Panc1 (cell line): ENCODE measurements at regions not wholly inside any gene's neighbourhood (a gene's known extent, or its start where the extent isn't known, plus 50 kb on each side); places are given as distances from the start of the nearest gene placed in this dataset.

Experiments used
- ATAC-seq: fragments of 200-7000 bp; cut with Tn5 transposase; 2 replicates; pipeline ENCODE4 v1.9.1; 2020; ENCODE audit warnings: mild to moderate bottlenecking, moderate library complexity
- BruUV-seq: library from RNA; stranded (reverse); fragments of 400-500 nt; replicated peaks from 2 replicates; lab custom pipeline; 2021; lab: Mats Ljungman, UMichigan
- CTCF ChIA-PET: fragments of 300-600 bp; sonication (Branson Sonifier 250); formaldehyde crosslinking; loops from one replicate; lab custom pipeline; 2022; ENCODE audit warnings: antibody characterized with exemption; lab: Charles Lee
- POLR2A ChIA-PET: fragments of 300-600 bp; sonication (Branson Sonifier 250); formaldehyde crosslinking; loops from one replicate; lab custom pipeline; 2022; ENCODE audit warnings: antibody characterized with exemption; lab: Charles Lee
- DNase-seq: peaks from one replicate; pipeline ENCODE4 v3.0.0-alpha.2; 2010; ENCODE audit warnings: low read depth, low spot score
- H3K27ac ChIP-seq: 2 replicates; pipeline ENCODE4 v1.5.1; 2011; ENCODE audit warnings: mild to moderate bottlenecking, low read length, inconsistent platforms
- H3K27me3 ChIP-seq: fragments of 200-500 bp; sonication (Bioruptor generic); 2 replicates; pipeline ENCODE4 v1.6.0; 2014; ENCODE audit warnings: low read length, inconsistent platforms; ENCODE audit not compliant: control insufficient read depth, insufficient read depth
- H3K36me3 ChIP-seq: fragments of 200-500 bp; sonication (Bioruptor generic); 2 replicates; pipeline ENCODE4 v1.5.1; 2014; ENCODE audit warnings: inconsistent platforms, mild to moderate bottlenecking, low read length, moderate library complexity; ENCODE audit not compliant: control insufficient read depth, insufficient read depth
- H3K4me1 ChIP-seq: 2 replicates; pipeline ENCODE4 v1.5.1; 2011; ENCODE audit warnings: inconsistent platforms, mild to moderate bottlenecking, low read length, moderate library complexity; ENCODE audit not compliant: control insufficient read depth, insufficient read depth
- H3K4me3 ChIP-seq, 2 experiments: 2 replicates each; pipeline ENCODE4 v1.5.1; 2011 to 2012; ENCODE audit warnings: low read depth in 2 of 2, low read length in 2 of 2, mild to moderate bottlenecking in 2 of 2, inconsistent platforms in 1 of 2, moderate library complexity in 1 of 2
- H3K9me3 ChIP-seq: fragments of 200-500 bp; sonication (Bioruptor generic); 2 replicates; pipeline ENCODE4 v1.5.1; 2014; ENCODE audit warnings: low read depth, mild to moderate bottlenecking, inconsistent platforms, low read length, moderate library complexity; ENCODE audit not compliant: control insufficient read depth, insufficient read depth
- POLR2AphosphoS5 ChIP-seq: IDR thresholded peaks from 2 replicates; pipeline ENCODE4 v1.6.1; 2012; ENCODE audit warnings: mild to moderate bottlenecking, low read depth, low read length, moderate library complexity
- SIN3A ChIP-seq: IDR thresholded peaks from 2 replicates; pipeline ENCODE4 v1.6.1; 2012; ENCODE audit warnings: low read depth, mild to moderate bottlenecking, low read length, moderate library complexity, borderline replicate concordance; ENCODE audit not compliant: insufficient read depth
- TCF7L2 ChIP-seq: IDR thresholded peaks from 2 replicates; pipeline ENCODE4 v1.6.1; 2011; ENCODE audit warnings: mild to moderate bottlenecking, low read depth, low read length, inconsistent platforms
- in situ Hi-C: cut with HindIII; loops from 2 replicates; pipeline ENCODE4 v1.10.0; 2016; ENCODE audit warnings: low sequenced_read_pairs, low pct_unique_long_range_greater_than_20kb
- intact Hi-C: fragments of 100-400 bp; cut with micrococcal nuclease; formaldehyde crosslinking; loops from one replicate; pipeline ENCODE4 v1.10.0; 2022; ENCODE audit not compliant: unreplicated experiment
- TF ChIP-seq, protein P1 (sequence below): fragments of 450-650 bp; IDR thresholded peaks from 2 replicates; pipeline ENCODE4 v1.5.1; 2017; ENCODE audit warnings: mild to moderate bottlenecking
- TF ChIP-seq, protein P2 (sequence below), 2 experiments: IDR thresholded peaks; 2 replicates each; pipeline ENCODE4 v1.6.1; 2011 to 2012; ENCODE audit warnings: low read depth in 2 of 2, control low read depth in 1 of 2, low read length in 1 of 2, mild to moderate bottlenecking in 1 of 2, moderate library complexity in 1 of 2; ENCODE audit not compliant: insufficient read depth in 1 of 2

DNA sequence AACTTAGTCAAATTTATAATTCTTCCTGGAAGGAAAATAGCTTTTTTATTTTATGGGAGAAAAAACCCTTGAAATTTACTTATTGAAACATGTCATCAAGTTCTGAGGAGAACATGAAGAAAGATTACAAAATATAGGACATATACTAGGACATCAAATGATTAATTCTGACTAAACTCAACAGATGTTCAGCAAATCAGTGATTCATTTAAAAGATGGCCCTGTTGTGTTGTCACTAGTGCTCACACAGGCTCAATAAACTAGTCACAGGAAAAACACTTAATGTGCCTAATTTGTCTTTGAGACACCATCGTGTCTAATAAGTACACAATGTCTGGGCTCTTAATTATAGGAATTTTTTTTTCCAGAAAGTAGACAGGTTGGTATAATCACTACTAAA, 223.8 kb upstream of the TMTC4 start:
- Histone ChIP-seq H3K4me1 (no peaks in the 10 kb centered on the region), H3K36me3 (no peaks in the 10 kb centered on the region), H3K4me3 (no peak overlapping the region), H3K27me3 (no peaks in the 10 kb centered on the region), H3K9me3 (no peaks in the 10 kb centered on the region), H3K27ac (no peak overlapping the region)
- TF ChIP-seq POLR2AphosphoS5 (no peak), SIN3A (no peak), TCF7L2 (no peak)
- TF ChIP-seq, protein P1, sequence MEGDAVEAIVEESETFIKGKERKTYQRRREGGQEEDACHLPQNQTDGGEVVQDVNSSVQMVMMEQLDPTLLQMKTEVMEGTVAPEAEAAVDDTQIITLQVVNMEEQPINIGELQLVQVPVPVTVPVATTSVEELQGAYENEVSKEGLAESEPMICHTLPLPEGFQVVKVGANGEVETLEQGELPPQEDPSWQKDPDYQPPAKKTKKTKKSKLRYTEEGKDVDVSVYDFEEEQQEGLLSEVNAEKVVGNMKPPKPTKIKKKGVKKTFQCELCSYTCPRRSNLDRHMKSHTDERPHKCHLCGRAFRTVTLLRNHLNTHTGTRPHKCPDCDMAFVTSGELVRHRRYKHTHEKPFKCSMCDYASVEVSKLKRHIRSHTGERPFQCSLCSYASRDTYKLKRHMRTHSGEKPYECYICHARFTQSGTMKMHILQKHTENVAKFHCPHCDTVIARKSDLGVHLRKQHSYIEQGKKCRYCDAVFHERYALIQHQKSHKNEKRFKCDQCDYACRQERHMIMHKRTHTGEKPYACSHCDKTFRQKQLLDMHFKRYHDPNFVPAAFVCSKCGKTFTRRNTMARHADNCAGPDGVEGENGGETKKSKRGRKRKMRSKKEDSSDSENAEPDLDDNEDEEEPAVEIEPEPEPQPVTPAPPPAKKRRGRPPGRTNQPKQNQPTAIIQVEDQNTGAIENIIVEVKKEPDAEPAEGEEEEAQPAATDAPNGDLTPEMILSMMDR = no peak
- TF ChIP-seq, protein P2, sequence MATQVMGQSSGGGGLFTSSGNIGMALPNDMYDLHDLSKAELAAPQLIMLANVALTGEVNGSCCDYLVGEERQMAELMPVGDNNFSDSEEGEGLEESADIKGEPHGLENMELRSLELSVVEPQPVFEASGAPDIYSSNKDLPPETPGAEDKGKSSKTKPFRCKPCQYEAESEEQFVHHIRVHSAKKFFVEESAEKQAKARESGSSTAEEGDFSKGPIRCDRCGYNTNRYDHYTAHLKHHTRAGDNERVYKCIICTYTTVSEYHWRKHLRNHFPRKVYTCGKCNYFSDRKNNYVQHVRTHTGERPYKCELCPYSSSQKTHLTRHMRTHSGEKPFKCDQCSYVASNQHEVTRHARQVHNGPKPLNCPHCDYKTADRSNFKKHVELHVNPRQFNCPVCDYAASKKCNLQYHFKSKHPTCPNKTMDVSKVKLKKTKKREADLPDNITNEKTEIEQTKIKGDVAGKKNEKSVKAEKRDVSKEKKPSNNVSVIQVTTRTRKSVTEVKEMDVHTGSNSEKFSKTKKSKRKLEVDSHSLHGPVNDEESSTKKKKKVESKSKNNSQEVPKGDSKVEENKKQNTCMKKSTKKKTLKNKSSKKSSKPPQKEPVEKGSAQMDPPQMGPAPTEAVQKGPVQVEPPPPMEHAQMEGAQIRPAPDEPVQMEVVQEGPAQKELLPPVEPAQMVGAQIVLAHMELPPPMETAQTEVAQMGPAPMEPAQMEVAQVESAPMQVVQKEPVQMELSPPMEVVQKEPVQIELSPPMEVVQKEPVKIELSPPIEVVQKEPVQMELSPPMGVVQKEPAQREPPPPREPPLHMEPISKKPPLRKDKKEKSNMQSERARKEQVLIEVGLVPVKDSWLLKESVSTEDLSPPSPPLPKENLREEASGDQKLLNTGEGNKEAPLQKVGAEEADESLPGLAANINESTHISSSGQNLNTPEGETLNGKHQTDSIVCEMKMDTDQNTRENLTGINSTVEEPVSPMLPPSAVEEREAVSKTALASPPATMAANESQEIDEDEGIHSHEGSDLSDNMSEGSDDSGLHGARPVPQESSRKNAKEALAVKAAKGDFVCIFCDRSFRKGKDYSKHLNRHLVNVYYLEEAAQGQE (IDR thresholded peaks at IDR 0.05; ENCODE audit: insufficient read depth in 1 of 2, low read depth in 2 of 2, low read length in 1 of 2) = no peak
- POLR2A ChIA-PET = no interaction called here
- intact Hi-C loops (no loop called here), in situ Hi-C loops (no loop called here)
- no peak for ATAC-seq
- BruUV-seq = no TSS peak
- CTCF ChIA-PET = no interaction called here
- DNase-seq = no peak

DNA sequence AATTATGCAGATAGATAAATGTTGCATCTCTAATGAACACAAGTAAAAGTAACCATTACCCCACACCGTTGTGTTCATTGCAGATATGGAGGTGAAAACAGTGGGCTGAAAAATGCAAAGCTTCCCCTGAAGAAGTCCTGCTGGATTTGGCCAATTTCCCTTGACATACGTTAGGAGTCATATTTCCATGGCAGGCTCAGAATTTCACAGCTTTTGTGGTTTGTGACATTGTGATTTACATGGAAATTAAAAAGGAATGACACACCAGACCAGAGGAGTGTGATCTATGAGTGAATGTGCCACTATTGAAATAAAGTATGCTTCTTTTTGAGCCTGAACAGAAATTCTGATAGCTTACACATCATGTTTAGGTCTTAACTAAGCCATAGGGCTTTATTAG, 221.1 kb upstream of the TMTC4 start:
- no peak for TF ChIP-seq POLR2AphosphoS5
- TF ChIP-seq TCF7L2 = no peak
- TF ChIP-seq, protein P1 = no peak
- no peak for TF ChIP-seq SIN3A
- TF ChIP-seq, protein P2 (IDR thresholded peaks at IDR 0.05; ENCODE audit: insufficient read depth in 1 of 2, low read depth in 2 of 2, low read length in 1 of 2) = no peak
- Histone ChIP-seq H3K27me3 (no peaks in the 10 kb centered on the region), H3K4me3 (no peak overlapping the region), H3K9me3 (no peaks in the 10 kb centered on the region), H3K27ac (no peak overlapping the region), H3K4me1 (no peaks in the 10 kb centered on the region), H3K36me3 (no peaks in the 10 kb centered on the region)
- ChIA-PET POLR2A (no interaction called here), CTCF (no interaction called here)
- ATAC-seq (no peak), DNase-seq (no peak)
- intact Hi-C loops = no loop called here
- BruUV-seq = no TSS peak
- in situ Hi-C loops = no loop called here
